ENCODE measurements at regions not wholly inside any gene's neighbourhood (a gene's known extent, or its start where the extent isn't known, plus 50 kb on each side); places are given as distances from the start of the nearest gene placed in this dataset.

GRCh38 chr2:128435576-128436478, 117.2 kb upstream of the HS6ST1 start:
- H3K9me3 ChIP-seq (ENCODE audit: control insufficient read depth, insufficient read depth, low read length): no peaks in the 10 kb centered on the region
- no peak overlapping the region for H3K27ac ChIP-seq (ENCODE audit: low read depth, low read length)
- no peak overlapping the region for H3K4me3 ChIP-seq (ENCODE audit: low read length)
- H3F3A ChIP-seq (ENCODE audit: control insufficient read depth, insufficient read depth): no peaks in the 10 kb centered on the region
- H4K20me1 ChIP-seq (ENCODE audit: control insufficient read depth, insufficient read depth, low read depth, low read length): no peaks in the 10 kb centered on the region
- no peaks in the 10 kb centered on the region for H3K36me3 ChIP-seq (ENCODE audit: control insufficient read depth, low read length)
- H3K27me3 ChIP-seq (ENCODE audit: control insufficient read depth, low read length): no peaks in the 10 kb centered on the region
- no peak overlapping the region for H3K4me2 ChIP-seq (ENCODE audit: low read length)
- no peaks in the 10 kb centered on the region for H3K9me2 ChIP-seq (replicated peaks; ENCODE audit: control insufficient read depth, low read length)
- H3K79me2 ChIP-seq (ENCODE audit: control insufficient read depth, low read length): no peaks in the 10 kb centered on the region
- TF ChIP-seq EZH2phosphoT487 (IDR thresholded peaks at IDR 0.05; ENCODE audit: borderline replicate concordance, low read length): no peak
- no peak for TF ChIP-seq CTCF (IDR thresholded peaks at IDR 0.05; ENCODE audit: low read depth, low read length, poor library complexity, severe bottlenecking)
- H3K4me1 ChIP-seq (ENCODE audit: control insufficient read depth, low read length): no peaks in the 10 kb centered on the region

GRCh38 chr2:128436479-128437203, 118.0 kb upstream of the HS6ST1 start:
- Histone ChIP-seq H3K4me1 (ENCODE audit: control insufficient read depth, low read length) (no peaks in the 10 kb centered on the region), H3K4me2 (ENCODE audit: low read length) (no peak overlapping the region), H3K27ac (ENCODE audit: low read depth, low read length) (no peak overlapping the region), H3K4me3 (ENCODE audit: low read length) (no peak overlapping the region), H3K9me2 (replicated peaks; ENCODE audit: control insufficient read depth, low read length) (no peaks in the 10 kb centered on the region), H3K9me3 (ENCODE audit: control insufficient read depth, insufficient read depth, low read length) (no peaks in the 10 kb centered on the region), H4K20me1 (ENCODE audit: control insufficient read depth, insufficient read depth, low read depth, low read length) (no peaks in the 10 kb centered on the region), H3K27me3 (ENCODE audit: control insufficient read depth, low read length) (no peaks in the 10 kb centered on the region), H3K79me2 (ENCODE audit: control insufficient read depth, low read length) (no peaks in the 10 kb centered on the region), H3F3A (ENCODE audit: control insufficient read depth, insufficient read depth) (no peaks in the 10 kb centered on the region), H3K36me3 (ENCODE audit: control insufficient read depth, low read length) (no peaks in the 10 kb centered on the region)
- TF ChIP-seq CTCF (IDR thresholded peaks at IDR 0.05; ENCODE audit: low read depth, low read length, poor library complexity, severe bottlenecking) (no peak), EZH2phosphoT487 (IDR thresholded peaks at IDR 0.05; ENCODE audit: borderline replicate concordance, low read length) (no peak)

DNA sequence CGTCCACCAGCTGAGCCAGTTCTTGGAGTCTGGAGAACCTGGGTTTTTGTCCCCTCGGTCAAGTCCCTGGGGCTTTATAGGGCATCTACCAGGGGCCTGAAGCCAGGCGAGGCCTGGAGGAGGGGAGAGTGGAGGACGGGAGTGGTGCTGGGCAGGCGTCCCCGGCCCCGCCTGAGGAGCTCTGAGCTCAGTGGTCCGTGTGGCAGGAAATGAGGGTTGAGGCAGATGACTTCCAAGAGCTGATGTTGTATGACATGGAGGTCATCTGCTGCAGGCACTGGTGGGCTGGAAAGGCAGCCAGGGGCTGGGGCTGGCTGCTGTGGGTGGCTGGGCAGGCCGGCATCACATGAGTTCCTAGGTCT, 118.5 kb upstream of the HS6ST1 start:
- H3K36me3 ChIP-seq (ENCODE audit: control insufficient read depth, low read length): no peaks in the 10 kb centered on the region
- no peaks in the 10 kb centered on the region for H3K4me1 ChIP-seq (ENCODE audit: control insufficient read depth, low read length)
- no peaks in the 10 kb centered on the region for H3F3A ChIP-seq (ENCODE audit: control insufficient read depth, insufficient read depth)
- H4K20me1 ChIP-seq (ENCODE audit: control insufficient read depth, insufficient read depth, low read depth, low read length): no peaks in the 10 kb centered on the region
- no peak overlapping the region for H3K4me2 ChIP-seq (ENCODE audit: low read length)
- H3K4me3 ChIP-seq (ENCODE audit: low read length): no peak overlapping the region
- TF ChIP-seq EZH2phosphoT487 (IDR thresholded peaks at IDR 0.05; ENCODE audit: borderline replicate concordance, low read length): no peak
- no peak for TF ChIP-seq CTCF (IDR thresholded peaks at IDR 0.05; ENCODE audit: low read depth, low read length, poor library complexity, severe bottlenecking)
- no peaks in the 10 kb centered on the region for H3K27me3 ChIP-seq (ENCODE audit: control insufficient read depth, low read length)
- H3K9me3 ChIP-seq (ENCODE audit: control insufficient read depth, insufficient read depth, low read length): no peaks in the 10 kb centered on the region
- H3K27ac ChIP-seq (ENCODE audit: low read depth, low read length): no peak overlapping the region
- H3K79me2 ChIP-seq (ENCODE audit: control insufficient read depth, low read length): no peaks in the 10 kb centered on the region
- H3K9me2 ChIP-seq (replicated peaks; ENCODE audit: control insufficient read depth, low read length): no peaks in the 10 kb centered on the region

Data from DOHH2 (cell line).